ENCODE measurements at regions not wholly inside any gene's neighbourhood (a gene's known extent, or its start where the extent isn't known, plus 50 kb on each side); places are given as distances from the start of the nearest gene placed in this dataset.

- BruUV-seq (replicated peaks): no TSS peak
- Histone ChIP-seq H3K79me2 (ENCODE audit: low read depth) (no peaks in the 10 kb centered on the region), H4K20me1 (ENCODE audit: insufficient read depth) (no peaks in the 10 kb centered on the region), H3K36me3 (ENCODE audit: low read depth) (no peaks in the 10 kb centered on the region), H3K27ac (no peak overlapping the region), H3K9me3 (ENCODE audit: insufficient read depth, low read depth) (no peaks in the 10 kb centered on the region), H3K4me2 (no peak overlapping the region), H3K9me2 (ENCODE audit: insufficient read depth) (no peaks in the 10 kb centered on the region), H3F3A (ENCODE audit: insufficient read depth, low read depth) (no peaks in the 10 kb centered on the region), H3K4me1 (replicated peaks; ENCODE audit: insufficient read depth) (no peaks in the 10 kb centered on the region), H3K4me3 (no peak overlapping the region), H2AFZ (no peak overlapping the region), H3K27me3 (ENCODE audit: insufficient read depth, low read depth) (no peaks in the 10 kb centered on the region)
- no peak for TF ChIP-seq CTCF (conservative IDR thresholded peaks at IDR 0.05)
- no peak for TF ChIP-seq EZH2 (IDR thresholded peaks at IDR 0.05; ENCODE audit: low read depth)
- POLR2A ChIA-PET (ENCODE audit: unreplicated experiment): no interaction called here
- DNase-seq: no peak
- CTCF ChIA-PET: no interaction called here
- intact Hi-C loops (cut with micrococcal nuclease; ENCODE audit: unreplicated experiment): no loop called here
These were observed 113.9 kb upstream of the IMMP2L start for GRCh38 chr7:111676167-111676566.

- no TSS peak for BruUV-seq (replicated peaks)
- ChIA-PET POLR2A (ENCODE audit: unreplicated experiment) (no interaction called here), CTCF (no interaction called here)
- Histone ChIP-seq H3K79me2 (ENCODE audit: low read depth) (no peaks in the 10 kb centered on the region), H3K27ac (no peak overlapping the region), H3K4me1 (replicated peaks; ENCODE audit: insufficient read depth) (no peaks in the 10 kb centered on the region), H3K4me3 (no peak overlapping the region), H3K9me2 (ENCODE audit: insufficient read depth) (no peaks in the 10 kb centered on the region), H3K27me3 (ENCODE audit: insufficient read depth, low read depth) (no peaks in the 10 kb centered on the region), H2AFZ (no peak overlapping the region), H3K36me3 (ENCODE audit: low read depth) (no peaks in the 10 kb centered on the region), H3K9me3 (ENCODE audit: insufficient read depth, low read depth) (no peaks in the 10 kb centered on the region), H4K20me1 (ENCODE audit: insufficient read depth) (no peaks in the 10 kb centered on the region), H3F3A (ENCODE audit: insufficient read depth, low read depth) (no peaks in the 10 kb centered on the region), H3K4me2 (no peak overlapping the region)
- intact Hi-C loops (cut with micrococcal nuclease; ENCODE audit: unreplicated experiment): no loop called here
- DNase-seq: no peak
- TF ChIP-seq EZH2 (IDR thresholded peaks at IDR 0.05; ENCODE audit: low read depth): no peak
- TF ChIP-seq CTCF (conservative IDR thresholded peaks at IDR 0.05): no peak
These were observed 110.6 kb upstream of the IMMP2L start for GRCh38 chr7:111672901-111673300.

DNA sequence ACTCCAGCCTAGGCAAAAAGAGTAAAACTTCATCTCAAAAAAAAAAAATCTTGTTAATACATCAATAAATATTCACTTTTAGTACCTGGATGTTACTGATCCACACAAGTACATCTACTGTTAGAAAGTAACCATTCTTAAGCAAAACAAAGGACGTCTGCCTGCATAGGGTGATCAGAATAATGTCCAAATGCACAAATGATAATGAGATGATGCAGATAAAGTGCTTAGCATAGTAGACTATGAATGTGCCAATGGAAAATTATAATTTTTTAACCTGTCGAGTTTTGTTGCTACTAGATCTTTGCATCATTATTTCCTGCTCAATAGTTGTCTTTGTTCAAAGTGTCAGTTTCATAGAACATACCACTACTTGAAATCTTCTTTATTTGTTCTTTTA lies 109.6 kb upstream of the IMMP2L start:
- no peaks in the 10 kb centered on the region for H3K4me1 ChIP-seq (replicated peaks; ENCODE audit: insufficient read depth)
- BruUV-seq (replicated peaks): no TSS peak

More for the DNA sequence above, 109.6 kb upstream of the IMMP2L start:
- Histone ChIP-seq H2AFZ (no peak overlapping the region), H3K4me3 (no peak overlapping the region), H3K9me2 (ENCODE audit: insufficient read depth) (no peaks in the 10 kb centered on the region), H3K27me3 (ENCODE audit: insufficient read depth, low read depth) (no peaks in the 10 kb centered on the region), H4K20me1 (ENCODE audit: insufficient read depth) (no peaks in the 10 kb centered on the region), H3F3A (ENCODE audit: insufficient read depth, low read depth) (no peaks in the 10 kb centered on the region), H3K79me2 (ENCODE audit: low read depth) (no peaks in the 10 kb centered on the region), H3K4me2 (no peak overlapping the region), H3K36me3 (ENCODE audit: low read depth) (no peaks in the 10 kb centered on the region), H3K9me3 (ENCODE audit: insufficient read depth, low read depth) (no peaks in the 10 kb centered on the region), H3K27ac (no peak overlapping the region)
- TF ChIP-seq CTCF (conservative IDR thresholded peaks at IDR 0.05) (no peak), EZH2 (IDR thresholded peaks at IDR 0.05; ENCODE audit: low read depth) (no peak)
- no peak for DNase-seq
- intact Hi-C loops (cut with micrococcal nuclease; ENCODE audit: unreplicated experiment): no loop called here
- ChIA-PET POLR2A (ENCODE audit: unreplicated experiment) (no interaction called here), CTCF (interaction anchor here (0.6 kb wide), 1 partner anchor 182 kb away, joined by 10 read pairs; no protein-coding TSS in a partner anchor)

Measured in PC-9 (cell line).